GM19467 (cell line): ENCODE measurements at regions not wholly inside any gene's neighbourhood (a gene's known extent, or its start where the extent isn't known, plus 50 kb on each side); places are given as distances from the start of the nearest gene placed in this dataset.

ENCODE experiments used
- ATAC-seq: cut with Tn5 transposase; IDR thresholded peaks from one replicate; pipeline ENCODE4 v1.9.1; 2021; ENCODE audit warnings: mild to moderate bottlenecking, moderate library complexity; ENCODE audit not compliant: unreplicated experiment

GRCh38 chr13:22263185-22263584 is 592.3 kb downstream of the FGF9 start:
- no peak for ATAC-seq

DNA sequence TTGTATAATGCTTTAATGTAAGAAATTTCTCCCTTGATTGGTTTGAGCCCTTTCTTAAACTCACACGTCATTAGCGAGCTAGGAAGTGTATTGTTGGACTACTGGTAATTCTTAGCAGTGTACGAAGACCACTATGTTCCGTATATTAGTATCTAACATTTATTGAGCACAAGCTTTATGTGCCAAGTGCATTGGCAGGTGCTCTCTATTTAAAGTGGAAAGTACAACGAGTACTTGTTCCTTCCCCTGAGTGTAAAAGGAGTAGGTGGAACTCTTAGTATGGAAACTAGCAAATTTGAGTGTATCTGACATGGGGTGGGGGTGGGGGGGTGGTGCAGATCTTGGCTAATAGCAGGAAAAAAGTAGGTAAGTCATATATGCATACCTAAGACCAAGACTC is 594.7 kb downstream of the FGF9 start:
- ATAC-seq = no peak

GRCh38 chr13:22270881-22271280 is 600.0 kb downstream of the FGF9 start:
- ATAC-seq = no peak

DNA sequence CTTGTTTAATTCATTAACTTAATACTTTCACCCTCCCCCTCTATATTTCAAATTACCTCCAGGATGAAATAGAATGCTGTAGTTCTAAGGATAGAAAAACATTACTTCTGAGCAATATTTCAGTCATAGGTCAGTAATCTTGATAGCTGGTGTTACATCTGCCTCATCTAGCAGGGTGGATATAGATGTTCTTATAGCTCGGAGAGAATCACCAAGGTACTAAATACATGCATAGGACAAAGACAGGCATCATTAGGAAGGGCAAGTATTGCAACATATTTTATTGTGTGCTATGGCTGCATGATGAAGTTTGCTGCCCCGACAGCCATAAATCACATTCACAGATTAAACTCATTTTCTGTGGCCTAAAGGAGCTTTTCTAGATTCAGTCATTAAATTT is 601.0 kb downstream of the FGF9 start:
- ATAC-seq = no peak

GRCh38 chr13:22275393-22275792 is 604.5 kb downstream of the FGF9 start:
- no peak for ATAC-seq

DNA sequence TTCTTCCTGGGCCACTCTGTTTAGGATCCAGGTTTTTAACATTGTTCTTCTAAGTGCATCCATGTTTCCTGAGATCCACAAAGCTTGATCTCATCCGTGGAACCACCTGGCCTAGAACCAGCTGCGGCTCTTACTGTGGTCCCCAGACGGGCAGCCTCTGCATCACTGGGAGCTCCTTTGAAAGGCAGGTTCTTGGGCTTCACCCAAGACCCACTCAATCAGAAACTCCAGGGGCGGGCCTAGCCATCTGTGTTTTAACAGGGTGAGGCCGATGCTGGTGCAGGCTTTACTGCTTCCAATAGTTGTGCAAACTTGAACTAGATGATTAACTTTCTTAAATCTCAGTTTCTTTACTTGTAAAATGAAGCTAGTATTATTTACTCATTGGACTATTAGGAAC is 605.7 kb downstream of the FGF9 start:
- no peak for ATAC-seq

GRCh38 chr13:22278336-22278929 is 607.6 kb downstream of the FGF9 start:
- peak; percentile 73 for ATAC-seq

DNA sequence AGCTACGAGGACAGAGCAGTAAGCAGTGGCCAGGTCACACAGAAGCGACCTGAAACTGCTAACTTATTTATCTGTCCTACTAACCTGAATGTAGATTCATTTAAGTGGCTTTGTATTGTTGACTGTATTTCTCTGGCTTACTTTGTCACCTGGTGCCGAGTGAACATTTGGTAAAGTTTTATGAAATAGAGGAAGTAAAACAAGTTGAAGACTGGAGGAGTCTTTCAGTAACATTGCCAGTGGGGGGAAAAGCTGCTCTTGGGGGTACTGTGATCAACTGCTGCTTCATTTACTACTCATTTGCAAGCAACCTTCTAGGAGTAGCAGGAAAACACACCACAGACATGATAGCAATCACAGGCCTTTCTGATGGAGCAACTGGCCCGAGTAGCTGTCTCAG is 615.0 kb downstream of the FGF9 start:
- ATAC-seq = no peak

GRCh38 chr13:22286338-22286737 is 615.5 kb downstream of the FGF9 start:
- ATAC-seq = no peak

- ATAC-seq = no peak
Observed at GRCh38 chr13:22287343-22287920, 616.6 kb downstream of the FGF9 start.

DNA sequence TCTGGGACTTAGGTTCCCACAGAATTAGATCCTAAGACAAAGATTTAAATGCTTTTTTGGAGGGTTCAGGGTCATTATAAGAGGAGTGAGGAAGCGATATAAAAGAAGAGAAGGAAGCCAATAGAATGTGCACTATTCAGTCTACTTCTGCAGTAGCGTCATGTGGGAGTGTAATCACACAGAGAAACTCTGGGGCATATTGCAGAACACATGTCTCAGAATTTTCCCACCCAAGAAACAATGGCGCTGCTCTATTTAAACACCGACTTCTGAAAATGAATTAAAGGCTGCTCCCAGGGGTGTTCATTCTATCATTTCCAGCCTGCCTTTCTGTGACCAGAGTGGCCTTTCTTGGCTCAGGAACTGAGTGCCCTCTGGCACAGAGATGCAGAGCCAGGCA is 617.6 kb downstream of the FGF9 start:
- ATAC-seq = no peak

DNA sequence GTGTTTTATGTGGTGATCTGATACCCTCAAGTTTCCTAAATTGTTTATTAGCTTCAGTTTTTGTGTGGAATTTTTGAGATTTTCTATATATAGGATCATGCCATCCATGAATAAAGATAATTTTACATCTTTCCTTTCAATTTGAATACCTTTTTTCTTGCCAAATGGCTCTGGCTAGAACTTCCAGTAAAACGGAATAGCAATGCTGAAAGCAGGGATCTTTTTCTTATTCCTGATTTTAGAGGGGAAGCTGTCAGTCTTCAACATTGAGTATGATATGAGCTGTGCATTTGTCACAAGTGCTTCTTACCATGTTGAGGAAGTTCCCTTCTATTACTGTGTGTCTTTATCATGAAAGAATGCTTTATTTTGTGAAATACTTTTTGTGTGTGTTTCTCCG is 618.8 kb downstream of the FGF9 start:
- no peak for ATAC-seq

GRCh38 chr13:22298530-22298929 is 627.7 kb downstream of the FGF9 start:
- no peak for ATAC-seq

GRCh38 chr13:22311734-22312404 is 641.0 kb downstream of the FGF9 start:
- no peak for ATAC-seq

GRCh38 chr13:22312405-22312803 is 641.5 kb downstream of the FGF9 start:
- ATAC-seq = no peak

- ATAC-seq = no peak
Observed at GRCh38 chr13:22316494-22317025, 645.7 kb downstream of the FGF9 start.

DNA sequence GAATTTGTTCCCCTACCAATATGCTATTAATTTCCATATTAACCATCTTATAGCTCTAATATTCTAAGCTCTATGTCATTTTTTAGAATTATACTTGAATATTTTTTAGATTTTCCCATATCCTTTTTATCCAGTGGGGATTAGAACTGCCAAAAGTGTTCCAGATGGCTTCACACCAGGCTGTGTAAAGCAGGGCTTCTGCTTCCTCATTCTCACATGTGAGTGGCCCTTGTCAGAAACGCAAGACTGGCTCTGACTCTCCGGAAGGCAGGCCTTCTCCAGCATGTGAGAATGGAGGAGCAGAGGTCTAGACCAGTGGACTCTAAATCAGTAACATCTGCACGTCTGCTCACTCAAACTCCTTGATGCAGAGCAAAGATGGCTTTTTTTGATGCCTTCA is 650.1 kb downstream of the FGF9 start:
- no peak for ATAC-seq

- ATAC-seq = no peak
Observed at GRCh38 chr13:22325761-22326160, 654.9 kb downstream of the FGF9 start.

DNA sequence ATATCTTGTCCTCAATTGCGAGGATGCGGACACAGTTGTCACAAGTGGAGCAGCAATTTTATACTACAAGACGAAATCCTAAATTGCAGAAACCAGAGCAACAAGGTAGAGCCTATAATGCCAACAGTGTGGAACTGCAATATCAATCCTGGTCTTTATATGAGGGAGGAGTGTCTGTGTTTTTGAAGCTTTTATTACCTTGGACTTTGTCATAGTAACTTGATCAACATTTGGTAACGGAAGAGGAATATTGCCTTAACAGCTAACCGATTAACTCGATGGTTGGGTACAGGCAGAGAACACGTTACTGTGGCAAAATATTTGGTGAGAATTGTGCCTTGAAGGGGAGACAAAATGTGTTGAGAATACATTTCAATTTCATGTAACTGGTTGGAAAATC is 661.5 kb downstream of the FGF9 start:
- no peak for ATAC-seq

- ATAC-seq = no peak
Observed at GRCh38 chr13:22336460-22336859, 665.6 kb downstream of the FGF9 start.

GRCh38 chr13:22357132-22357531 is 686.3 kb downstream of the FGF9 start:
- no peak for ATAC-seq

GRCh38 chr13:22369090-22369489 is 698.2 kb downstream of the FGF9 start:
- ATAC-seq = no peak
